Glutamatergic neuron (in vitro differentiated cells): ENCODE measurements at regions not wholly inside any gene's neighbourhood (a gene's known extent, or its start where the extent isn't known, plus 50 kb on each side); places are given as distances from the start of the nearest gene placed in this dataset.

ENCODE experiments used
- DNase-seq: peaks from one replicate; pipeline ENCODE4 v3.0.0; 2022
- H3K27ac Mint-ChIP-seq: one replicate; pipeline ENCODE4 v1.8.0; 2020; ENCODE audit warnings: mild to moderate bottlenecking, mixed read lengths, inconsistent platforms; ENCODE audit not compliant: unreplicated experiment
- H3K27me3 Mint-ChIP-seq: one replicate; pipeline ENCODE4 v1.8.0; 2020; ENCODE audit warnings: mild to moderate bottlenecking, moderate library complexity, mixed read lengths, inconsistent platforms; ENCODE audit not compliant: unreplicated experiment
- H3K36me3 Mint-ChIP-seq: one replicate; pipeline ENCODE4 v1.8.0; 2020; ENCODE audit warnings: mild to moderate bottlenecking, mixed read lengths, inconsistent platforms; ENCODE audit not compliant: unreplicated experiment
- H3K4me1 Mint-ChIP-seq: one replicate; pipeline ENCODE4 v1.8.0; 2020; ENCODE audit warnings: mild to moderate bottlenecking, low read depth, mixed read lengths, inconsistent platforms; ENCODE audit not compliant: unreplicated experiment
- H3K4me3 Mint-ChIP-seq: one replicate; pipeline ENCODE4 v1.8.0; 2020; ENCODE audit warnings: mild to moderate bottlenecking, mixed read lengths, inconsistent platforms; ENCODE audit not compliant: unreplicated experiment
- H3K9me3 Mint-ChIP-seq: one replicate; pipeline ENCODE4 v1.8.0; 2020; ENCODE audit warnings: mild to moderate bottlenecking, moderate library complexity, mixed read lengths, inconsistent platforms; ENCODE audit not compliant: unreplicated experiment
- TF ChIP-seq, protein P1 (sequence below): fragments of 200-600 bp; sonication (generic); IDR thresholded peaks from one replicate; pipeline ENCODE4 v1.5.0; 2021; ENCODE audit not compliant: partially characterized antibody, unreplicated experiment

DNA sequence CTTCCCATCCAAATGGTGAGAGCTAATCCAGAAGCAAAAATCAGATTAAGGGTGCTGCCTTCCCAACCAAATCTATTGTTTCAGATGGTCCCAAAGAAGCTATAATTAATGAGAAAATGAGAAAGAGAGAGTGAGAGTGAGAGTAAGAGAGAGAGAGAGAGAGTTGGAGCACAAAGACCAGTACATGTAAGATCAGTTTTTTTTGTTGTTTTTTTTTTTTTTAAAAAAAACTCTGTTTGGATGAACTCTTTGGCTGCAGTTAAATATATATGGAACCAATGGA is 305.6 kb downstream of the PTEN start:
- DNase-seq, result no peak
- Mint-ChIP-seq H3K36me3 (no peaks in the 10 kb centered on the region), H3K27me3 (no peaks in the 10 kb centered on the region), H3K27ac (no peak overlapping the region), H3K9me3 (no peaks in the 10 kb centered on the region), H3K4me1 (no peaks in the 10 kb centered on the region), H3K4me3 (no peak overlapping the region)
- TF ChIP-seq, protein P1, sequence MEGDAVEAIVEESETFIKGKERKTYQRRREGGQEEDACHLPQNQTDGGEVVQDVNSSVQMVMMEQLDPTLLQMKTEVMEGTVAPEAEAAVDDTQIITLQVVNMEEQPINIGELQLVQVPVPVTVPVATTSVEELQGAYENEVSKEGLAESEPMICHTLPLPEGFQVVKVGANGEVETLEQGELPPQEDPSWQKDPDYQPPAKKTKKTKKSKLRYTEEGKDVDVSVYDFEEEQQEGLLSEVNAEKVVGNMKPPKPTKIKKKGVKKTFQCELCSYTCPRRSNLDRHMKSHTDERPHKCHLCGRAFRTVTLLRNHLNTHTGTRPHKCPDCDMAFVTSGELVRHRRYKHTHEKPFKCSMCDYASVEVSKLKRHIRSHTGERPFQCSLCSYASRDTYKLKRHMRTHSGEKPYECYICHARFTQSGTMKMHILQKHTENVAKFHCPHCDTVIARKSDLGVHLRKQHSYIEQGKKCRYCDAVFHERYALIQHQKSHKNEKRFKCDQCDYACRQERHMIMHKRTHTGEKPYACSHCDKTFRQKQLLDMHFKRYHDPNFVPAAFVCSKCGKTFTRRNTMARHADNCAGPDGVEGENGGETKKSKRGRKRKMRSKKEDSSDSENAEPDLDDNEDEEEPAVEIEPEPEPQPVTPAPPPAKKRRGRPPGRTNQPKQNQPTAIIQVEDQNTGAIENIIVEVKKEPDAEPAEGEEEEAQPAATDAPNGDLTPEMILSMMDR, result no peak

GRCh38 chr10:88170628-88171027 is 307.2 kb downstream of the PTEN start:
- Mint-ChIP-seq H3K4me1 (no peaks in the 10 kb centered on the region), H3K9me3 (no peaks in the 10 kb centered on the region), H3K27me3 (no peaks in the 10 kb centered on the region), H3K36me3 (no peaks in the 10 kb centered on the region), H3K4me3 (no peak overlapping the region), H3K27ac (no peak overlapping the region)
- TF ChIP-seq, protein P1, result no peak
- no peak for DNase-seq

- Mint-ChIP-seq H3K9me3 (no peaks in the 10 kb centered on the region), H3K27ac (no peak overlapping the region), H3K4me1 (no peaks in the 10 kb centered on the region), H3K4me3 (no peak overlapping the region), H3K36me3 (peaks cover 8% of the 10 kb centered on the region), H3K27me3 (no peaks in the 10 kb centered on the region)
- DNase-seq, result no peak
- TF ChIP-seq, protein P1, result no peak
Measured at GRCh38 chr10:88172159-88172558, 308.7 kb downstream of the PTEN start.

DNA sequence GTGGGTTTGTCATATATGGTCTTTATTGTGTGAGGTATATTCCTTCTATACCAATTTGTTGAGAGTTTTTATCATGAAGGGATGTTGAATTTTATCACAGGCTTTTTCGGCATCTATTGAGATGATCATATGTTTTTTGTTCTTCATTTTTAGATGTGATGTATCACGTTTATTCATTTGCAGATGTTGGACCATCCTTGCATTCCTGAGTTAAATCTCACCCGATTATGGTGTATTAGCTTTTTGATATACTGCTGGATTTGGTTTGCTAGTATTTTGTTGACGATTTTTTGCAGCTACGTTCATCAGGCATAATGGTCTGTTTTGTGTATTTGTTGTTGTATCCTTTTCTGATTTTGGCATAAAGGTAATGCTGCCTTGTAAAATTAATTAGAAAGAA is 311.0 kb downstream of the PTEN start:
- no peak for DNase-seq
- Mint-ChIP-seq H3K36me3 (peaks cover 12% of the 10 kb centered on the region), H3K4me3 (no peak overlapping the region), H3K4me1 (no peaks in the 10 kb centered on the region), H3K9me3 (no peaks in the 10 kb centered on the region), H3K27me3 (no peaks in the 10 kb centered on the region), H3K27ac (no peak overlapping the region)
- TF ChIP-seq, protein P1, result no peak

GRCh38 chr10:88178758-88179157 is 315.3 kb downstream of the PTEN start:
- no peak for DNase-seq
- H3K4me3 Mint-ChIP-seq, result no peak overlapping the region
- H3K9me3 Mint-ChIP-seq, result no peaks in the 10 kb centered on the region
- H3K4me1 Mint-ChIP-seq, result no peaks in the 10 kb centered on the region
- no peak overlapping the region for H3K27ac Mint-ChIP-seq
- H3K27me3 Mint-ChIP-seq, result no peaks in the 10 kb centered on the region
- H3K36me3 Mint-ChIP-seq, result peaks cover 12% of the 10 kb centered on the region
- TF ChIP-seq, protein P1, result no peak
